ENCODE measurements at regions not wholly inside any gene's neighbourhood (a gene's known extent, or its start where the extent isn't known, plus 50 kb on each side); places are given as distances from the start of the nearest gene placed in this dataset.
"Not testable (repeated sequence)": the region's sequence is repeated elsewhere in the genome, so short reads cannot be mapped to it uniquely, and the experiment has no call there.

DNA sequence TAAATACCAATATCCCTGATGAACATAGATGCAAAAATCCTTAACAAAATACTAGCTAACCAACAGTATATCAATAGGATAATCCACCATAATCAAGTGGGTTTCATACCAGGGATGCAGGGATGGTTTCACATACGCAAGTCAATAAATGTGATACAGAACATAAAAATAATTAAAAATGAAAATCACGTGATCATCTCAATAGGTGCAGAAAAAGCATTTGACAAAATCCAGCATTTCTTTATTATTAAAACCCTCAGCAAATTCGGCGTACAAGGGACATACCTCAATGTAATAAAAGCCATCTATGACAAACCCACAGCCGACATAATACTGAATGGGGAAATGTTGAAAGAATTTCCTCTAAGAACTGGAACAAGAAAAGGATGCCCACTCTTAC lies 793.5 kb downstream of the NR4A2 start:
- H3K79me2 ChIP-seq (replicated peaks; ENCODE audit: insufficient read depth); H4K20me1 ChIP-seq (replicated peaks; ENCODE audit: insufficient read depth); H3K4me3 ChIP-seq; H3F3A ChIP-seq (replicated peaks; ENCODE audit: low read depth); H3K4me1 ChIP-seq (ENCODE audit: insufficient read depth); H3K4me2 ChIP-seq; ATAC-seq; H3K36me3 ChIP-seq (ENCODE audit: insufficient read depth); H3K4me1 Mint-ChIP-seq; DNase-seq (ENCODE audit: low spot score); H3K4me3 Mint-ChIP-seq; H3K36me3 Mint-ChIP-seq (ENCODE audit: low read depth); H3K27ac Mint-ChIP-seq; H3K27ac ChIP-seq (ENCODE audit: low read depth); H3K9me2 ChIP-seq (ENCODE audit: insufficient read depth); H3K27me3 Mint-ChIP-seq (ENCODE audit: insufficient read depth, low read depth, poor library complexity); H3K27me3 ChIP-seq (ENCODE audit: insufficient read depth); H3K9me3 Mint-ChIP-seq: not testable (repeated sequence)
- H2AFZ ChIP-seq = peak overlapping the region; percentile 5; the same call in 1 of the 2 replicates

DNA sequence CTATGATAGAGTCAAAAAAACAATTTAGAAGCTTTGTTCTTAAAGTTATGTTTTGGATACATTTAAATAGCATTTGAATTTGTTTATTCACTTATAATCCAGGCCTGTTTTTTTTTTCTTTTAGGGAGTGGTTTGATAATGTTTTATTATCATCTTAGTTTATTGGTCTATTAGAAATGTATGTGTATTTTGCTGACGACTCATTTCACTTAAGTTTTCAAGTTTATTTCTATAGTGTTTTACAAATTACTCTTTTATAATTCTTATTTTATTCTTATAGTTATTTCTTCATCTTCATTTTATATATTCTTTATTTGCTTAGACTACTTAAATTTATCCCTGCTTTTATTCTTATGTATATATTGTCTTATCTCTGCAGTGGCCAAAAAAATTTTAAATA lies 804.5 kb downstream of the NR4A2 start:
- H3K27me3 ChIP-seq (ENCODE audit: insufficient read depth) = no peaks in the 10 kb centered on the region
- ATAC-seq = no peak
- no peaks in the 10 kb centered on the region for H3F3A ChIP-seq (replicated peaks; ENCODE audit: low read depth)
- Mint-ChIP-seq H3K27me3 (ENCODE audit: insufficient read depth, low read depth, poor library complexity) (no peaks in the 10 kb centered on the region), H3K4me3 (no peak overlapping the region), H3K27ac (no peak overlapping the region), H3K4me1 (no peaks in the 10 kb centered on the region), H3K36me3 (ENCODE audit: low read depth) (no peaks in the 10 kb centered on the region), H3K9me3 (no peaks in the 10 kb centered on the region)
- H3K4me3 ChIP-seq = no peak overlapping the region
- no peaks in the 10 kb centered on the region for H3K4me1 ChIP-seq (ENCODE audit: insufficient read depth)
- no peak overlapping the region for H3K4me2 ChIP-seq
- DNase-seq (ENCODE audit: low spot score) = no peak
- H2AFZ ChIP-seq = no peak overlapping the region
- H3K79me2 ChIP-seq (replicated peaks; ENCODE audit: insufficient read depth) = no peaks in the 10 kb centered on the region
- no peaks in the 10 kb centered on the region for H3K9me2 ChIP-seq (ENCODE audit: insufficient read depth)
- no peak overlapping the region for H3K27ac ChIP-seq (ENCODE audit: low read depth)
- no peaks in the 10 kb centered on the region for H4K20me1 ChIP-seq (replicated peaks; ENCODE audit: insufficient read depth)
- H3K36me3 ChIP-seq (ENCODE audit: insufficient read depth) = no peaks in the 10 kb centered on the region
- no peak for TF ChIP-seq NANOG (IDR thresholded peaks at IDR 0.05; ENCODE audit: borderline replicate concordance)
- TF ChIP-seq ZNF114 (CRISPR knock-in tag; IDR thresholded peaks at IDR 0.05) = no peak
- TF ChIP-seq, protein P1, sequence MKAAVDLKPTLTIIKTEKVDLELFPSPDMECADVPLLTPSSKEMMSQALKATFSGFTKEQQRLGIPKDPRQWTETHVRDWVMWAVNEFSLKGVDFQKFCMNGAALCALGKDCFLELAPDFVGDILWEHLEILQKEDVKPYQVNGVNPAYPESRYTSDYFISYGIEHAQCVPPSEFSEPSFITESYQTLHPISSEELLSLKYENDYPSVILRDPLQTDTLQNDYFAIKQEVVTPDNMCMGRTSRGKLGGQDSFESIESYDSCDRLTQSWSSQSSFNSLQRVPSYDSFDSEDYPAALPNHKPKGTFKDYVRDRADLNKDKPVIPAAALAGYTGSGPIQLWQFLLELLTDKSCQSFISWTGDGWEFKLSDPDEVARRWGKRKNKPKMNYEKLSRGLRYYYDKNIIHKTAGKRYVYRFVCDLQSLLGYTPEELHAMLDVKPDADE (IDR thresholded peaks at IDR 0.05) = no peak
- no peak for TF ChIP-seq EZH2phosphoT487 (IDR thresholded peaks at IDR 0.05; ENCODE audit: unreplicated experiment)
- TF ChIP-seq, protein P2, sequence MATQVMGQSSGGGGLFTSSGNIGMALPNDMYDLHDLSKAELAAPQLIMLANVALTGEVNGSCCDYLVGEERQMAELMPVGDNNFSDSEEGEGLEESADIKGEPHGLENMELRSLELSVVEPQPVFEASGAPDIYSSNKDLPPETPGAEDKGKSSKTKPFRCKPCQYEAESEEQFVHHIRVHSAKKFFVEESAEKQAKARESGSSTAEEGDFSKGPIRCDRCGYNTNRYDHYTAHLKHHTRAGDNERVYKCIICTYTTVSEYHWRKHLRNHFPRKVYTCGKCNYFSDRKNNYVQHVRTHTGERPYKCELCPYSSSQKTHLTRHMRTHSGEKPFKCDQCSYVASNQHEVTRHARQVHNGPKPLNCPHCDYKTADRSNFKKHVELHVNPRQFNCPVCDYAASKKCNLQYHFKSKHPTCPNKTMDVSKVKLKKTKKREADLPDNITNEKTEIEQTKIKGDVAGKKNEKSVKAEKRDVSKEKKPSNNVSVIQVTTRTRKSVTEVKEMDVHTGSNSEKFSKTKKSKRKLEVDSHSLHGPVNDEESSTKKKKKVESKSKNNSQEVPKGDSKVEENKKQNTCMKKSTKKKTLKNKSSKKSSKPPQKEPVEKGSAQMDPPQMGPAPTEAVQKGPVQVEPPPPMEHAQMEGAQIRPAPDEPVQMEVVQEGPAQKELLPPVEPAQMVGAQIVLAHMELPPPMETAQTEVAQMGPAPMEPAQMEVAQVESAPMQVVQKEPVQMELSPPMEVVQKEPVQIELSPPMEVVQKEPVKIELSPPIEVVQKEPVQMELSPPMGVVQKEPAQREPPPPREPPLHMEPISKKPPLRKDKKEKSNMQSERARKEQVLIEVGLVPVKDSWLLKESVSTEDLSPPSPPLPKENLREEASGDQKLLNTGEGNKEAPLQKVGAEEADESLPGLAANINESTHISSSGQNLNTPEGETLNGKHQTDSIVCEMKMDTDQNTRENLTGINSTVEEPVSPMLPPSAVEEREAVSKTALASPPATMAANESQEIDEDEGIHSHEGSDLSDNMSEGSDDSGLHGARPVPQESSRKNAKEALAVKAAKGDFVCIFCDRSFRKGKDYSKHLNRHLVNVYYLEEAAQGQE (IDR thresholded peaks at IDR 0.05; ENCODE audit: unreplicated experiment) = no peak
- no peak for TF ChIP-seq ZNF331 (CRISPR knock-in tag; IDR thresholded peaks at IDR 0.05; ENCODE audit: low read depth)
- TF ChIP-seq JUNB (IDR thresholded peaks at IDR 0.05; ENCODE audit: unreplicated experiment) = no peak
- TF ChIP-seq STAT1 (IDR thresholded peaks at IDR 0.05; ENCODE audit: unreplicated experiment) = no peak
- TF ChIP-seq EZH2 (IDR thresholded peaks at IDR 0.05; ENCODE audit: low read depth, unreplicated experiment) = no peak
- TF ChIP-seq POLR2AphosphoS5 (IDR thresholded peaks at IDR 0.05; ENCODE audit: low read depth) = no peak
- TF ChIP-seq, protein P3, sequence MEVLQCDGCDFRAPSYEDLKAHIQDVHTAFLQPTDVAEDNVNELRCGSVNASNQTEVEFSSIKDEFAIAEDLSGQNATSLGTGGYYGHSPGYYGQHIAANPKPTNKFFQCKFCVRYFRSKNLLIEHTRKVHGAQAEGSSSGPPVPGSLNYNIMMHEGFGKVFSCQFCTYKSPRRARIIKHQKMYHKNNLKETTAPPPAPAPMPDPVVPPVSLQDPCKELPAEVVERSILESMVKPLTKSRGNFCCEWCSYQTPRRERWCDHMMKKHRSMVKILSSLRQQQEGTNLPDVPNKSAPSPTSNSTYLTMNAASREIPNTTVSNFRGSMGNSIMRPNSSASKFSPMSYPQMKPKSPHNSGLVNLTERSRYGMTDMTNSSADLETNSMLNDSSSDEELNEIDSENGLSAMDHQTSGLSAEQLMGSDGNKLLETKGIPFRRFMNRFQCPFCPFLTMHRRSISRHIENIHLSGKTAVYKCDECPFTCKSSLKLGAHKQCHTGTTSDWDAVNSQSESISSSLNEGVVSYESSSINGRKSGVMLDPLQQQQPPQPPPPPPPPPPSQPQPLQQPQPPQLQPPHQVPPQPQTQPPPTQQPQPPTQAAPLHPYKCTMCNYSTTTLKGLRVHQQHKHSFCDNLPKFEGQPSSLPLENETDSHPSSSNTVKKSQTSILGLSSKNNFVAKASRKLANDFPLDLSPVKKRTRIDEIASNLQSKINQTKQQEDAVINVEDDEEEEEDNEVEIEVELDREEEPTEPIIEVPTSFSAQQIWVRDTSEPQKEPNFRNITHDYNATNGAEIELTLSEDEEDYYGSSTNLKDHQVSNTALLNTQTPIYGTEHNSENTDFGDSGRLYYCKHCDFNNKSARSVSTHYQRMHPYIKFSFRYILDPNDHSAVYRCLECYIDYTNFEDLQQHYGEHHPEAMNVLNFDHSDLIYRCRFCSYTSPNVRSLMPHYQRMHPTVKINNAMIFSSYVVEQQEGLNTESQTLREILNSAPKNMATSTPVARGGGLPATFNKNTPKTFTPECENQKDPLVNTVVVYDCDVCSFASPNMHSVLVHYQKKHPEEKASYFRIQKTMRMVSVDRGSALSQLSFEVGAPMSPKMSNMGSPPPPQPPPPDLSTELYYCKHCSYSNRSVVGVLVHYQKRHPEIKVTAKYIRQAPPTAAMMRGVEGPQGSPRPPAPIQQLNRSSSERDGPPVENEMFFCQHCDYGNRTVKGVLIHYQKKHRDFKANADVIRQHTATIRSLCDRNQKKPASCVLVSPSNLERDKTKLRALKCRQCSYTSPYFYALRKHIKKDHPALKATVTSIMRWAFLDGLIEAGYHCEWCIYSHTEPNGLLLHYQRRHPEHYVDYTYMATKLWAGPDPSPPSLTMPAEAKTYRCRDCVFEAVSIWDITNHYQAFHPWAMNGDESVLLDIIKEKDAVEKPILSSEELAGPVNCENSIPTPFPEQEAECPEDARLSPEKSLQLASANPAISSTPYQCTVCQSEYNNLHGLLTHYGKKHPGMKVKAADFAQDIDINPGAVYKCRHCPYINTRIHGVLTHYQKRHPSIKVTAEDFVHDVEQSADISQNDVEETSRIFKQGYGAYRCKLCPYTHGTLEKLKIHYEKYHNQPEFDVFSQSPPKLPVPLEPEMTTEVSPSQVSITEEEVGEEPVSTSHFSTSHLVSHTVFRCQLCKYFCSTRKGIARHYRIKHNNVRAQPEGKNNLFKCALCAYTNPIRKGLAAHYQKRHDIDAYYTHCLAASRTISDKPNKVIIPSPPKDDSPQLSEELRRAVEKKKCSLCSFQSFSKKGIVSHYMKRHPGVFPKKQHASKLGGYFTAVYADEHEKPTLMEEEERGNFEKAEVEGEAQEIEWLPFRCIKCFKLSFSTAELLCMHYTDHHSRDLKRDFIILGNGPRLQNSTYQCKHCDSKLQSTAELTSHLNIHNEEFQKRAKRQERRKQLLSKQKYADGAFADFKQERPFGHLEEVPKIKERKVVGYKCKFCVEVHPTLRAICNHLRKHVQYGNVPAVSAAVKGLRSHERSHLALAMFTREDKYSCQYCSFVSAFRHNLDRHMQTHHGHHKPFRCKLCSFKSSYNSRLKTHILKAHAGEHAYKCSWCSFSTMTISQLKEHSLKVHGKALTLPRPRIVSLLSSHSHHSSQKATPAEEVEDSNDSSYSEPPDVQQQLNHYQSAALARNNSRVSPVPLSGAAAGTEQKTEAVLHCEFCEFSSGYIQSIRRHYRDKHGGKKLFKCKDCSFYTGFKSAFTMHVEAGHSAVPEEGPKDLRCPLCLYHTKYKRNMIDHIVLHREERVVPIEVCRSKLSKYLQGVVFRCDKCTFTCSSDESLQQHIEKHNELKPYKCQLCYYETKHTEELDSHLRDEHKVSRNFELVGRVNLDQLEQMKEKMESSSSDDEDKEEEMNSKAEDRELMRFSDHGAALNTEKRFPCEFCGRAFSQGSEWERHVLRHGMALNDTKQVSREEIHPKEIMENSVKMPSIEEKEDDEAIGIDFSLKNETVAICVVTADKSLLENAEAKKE (CRISPR knock-in tag; IDR thresholded peaks at IDR 0.05) = no peak

Measured in GM23338 (cell line).